ENCODE measurements at regions not wholly inside any gene's neighbourhood (a gene's known extent, or its start where the extent isn't known, plus 50 kb on each side); places are given as distances from the start of the nearest gene placed in this dataset.

DNA sequence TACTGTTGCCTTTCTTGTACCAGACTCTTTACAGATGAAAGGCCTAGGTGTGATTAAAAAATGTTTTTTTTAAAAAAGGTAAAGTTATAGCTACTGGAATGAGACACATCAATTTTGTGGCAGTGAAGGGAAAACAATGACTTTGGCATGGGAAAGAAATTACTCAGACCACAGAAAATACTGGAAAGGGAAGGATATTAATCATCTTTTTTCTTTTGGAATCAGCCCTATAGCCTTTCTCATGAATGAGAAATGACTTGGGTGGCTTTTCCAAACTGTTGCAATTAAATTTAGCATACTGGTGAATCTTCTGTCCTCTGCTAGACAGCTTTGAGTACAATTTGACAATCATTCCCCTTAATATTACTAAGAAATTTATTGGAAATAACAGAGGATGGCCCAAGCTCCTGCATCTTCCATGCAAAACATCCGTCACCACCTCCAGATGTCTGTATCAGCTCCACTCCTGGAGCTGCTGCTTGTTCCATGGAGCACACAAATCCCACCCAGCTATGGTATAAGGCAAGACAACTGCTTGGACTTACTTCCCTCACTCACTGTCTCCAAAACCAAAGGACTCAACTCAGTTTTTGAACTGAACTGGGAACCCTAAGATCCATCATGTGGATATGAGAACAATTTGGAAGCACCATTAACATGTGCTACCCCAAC lies 97.6 kb upstream of the ARSJ start:
- TF ChIP-seq POLR2A (IDR thresholded peaks at IDR 0.05) = no peak
- no peak for TF ChIP-seq EP300 (IDR thresholded peaks at IDR 0.05; ENCODE audit: low read depth)

All from transverse colon (tissue), 1 donor.